H9 (cell line): ENCODE measurements at regions not wholly inside any gene's neighbourhood (a gene's known extent, or its start where the extent isn't known, plus 50 kb on each side); places are given as distances from the start of the nearest gene placed in this dataset.
"Not testable (repeated sequence)": the region's sequence is repeated elsewhere in the genome, so short reads cannot be mapped to it uniquely, and the experiment has no call there.

Experiments
- DNase-seq: peaks from one replicate; pipeline ENCODE4 v3.0.0-alpha.2; 2017
- H2AFZ ChIP-seq: one replicate; pipeline ENCODE4 v1.6.1; 2013; ENCODE audit warnings: mild to moderate bottlenecking, low read length, control low read depth, moderate library complexity
- H2AK5ac ChIP-seq: 2 replicates; pipeline ENCODE4 v1.6.1; 2013; ENCODE audit warnings: low read length, control low read depth, mixed read lengths; ENCODE audit not compliant: insufficient read length
- H2BK120ac ChIP-seq: one replicate; pipeline ENCODE4 v1.6.1; 2013; ENCODE audit warnings: low read depth, mild to moderate bottlenecking, low read length, control low read depth, inconsistent platforms; ENCODE audit not compliant: poor library complexity, severe bottlenecking
- H2BK12ac ChIP-seq: 2 replicates; pipeline ENCODE4 v1.6.1; 2013; ENCODE audit warnings: low read length, control low read depth, mixed read lengths, low read depth; ENCODE audit not compliant: insufficient read length
- H2BK15ac ChIP-seq: 2 replicates; pipeline ENCODE4 v1.6.1; 2013; ENCODE audit warnings: low read depth, low read length, control low read depth
- H2BK20ac ChIP-seq: one replicate; pipeline ENCODE4 v1.6.1; 2013; ENCODE audit warnings: low read depth, mild to moderate bottlenecking, low read length, control low read depth, inconsistent platforms; ENCODE audit not compliant: poor library complexity, severe bottlenecking
- H2BK5ac ChIP-seq: 2 replicates; pipeline ENCODE4 v1.6.1; 2013; ENCODE audit warnings: low read length, control low read depth, mixed read lengths; ENCODE audit not compliant: insufficient read length
- H3K14ac ChIP-seq: 2 replicates; pipeline ENCODE4 v1.6.1; 2013; ENCODE audit warnings: low read length, control low read depth; ENCODE audit not compliant: insufficient read depth
- H3K18ac ChIP-seq: 2 replicates; pipeline ENCODE4 v1.6.1; 2013; ENCODE audit warnings: low read depth, mild to moderate bottlenecking, mixed read lengths, low read length, control low read depth; ENCODE audit not compliant: insufficient read length
- H3K23ac ChIP-seq: 2 replicates; pipeline ENCODE4 v1.6.1; 2013; ENCODE audit warnings: low read length, control low read depth, mixed read lengths, low read depth; ENCODE audit not compliant: insufficient read length
- H3K23me2 ChIP-seq: 2 replicates; pipeline ENCODE4 v1.6.1; 2013; ENCODE audit warnings: low read depth, mild to moderate bottlenecking, mixed read lengths, low read length, control low read depth; ENCODE audit not compliant: insufficient read length, poor library complexity, severe bottlenecking
- H3K27ac ChIP-seq: 2 replicates; pipeline ENCODE4 v1.5.1; 2013; ENCODE audit warnings: low read length, control low read depth, mixed read lengths, low read depth; ENCODE audit not compliant: insufficient read length
- H3K27me3 ChIP-seq: 2 replicates; pipeline ENCODE4 v1.6.1; 2013; ENCODE audit warnings: low read length, control low read depth, inconsistent platforms; ENCODE audit not compliant: insufficient read depth
- H3K4ac ChIP-seq: 2 replicates; pipeline ENCODE4 v1.6.1; 2013; ENCODE audit warnings: low read depth, mild to moderate bottlenecking, control low read depth, inconsistent platforms, low read length, moderate library complexity
- H3K4me1 ChIP-seq: 2 replicates; pipeline ENCODE4 v1.6.1; 2013; ENCODE audit warnings: low read length, control low read depth, inconsistent platforms; ENCODE audit not compliant: insufficient read depth
- H3K4me2 ChIP-seq: 2 replicates; pipeline ENCODE4 v1.6.1; 2013; ENCODE audit warnings: low read length, control low read depth, mixed read lengths; ENCODE audit not compliant: insufficient read length, insufficient read depth
- H3K56ac ChIP-seq: 2 replicates; pipeline ENCODE4 v1.6.1; 2013; ENCODE audit warnings: low read depth, mild to moderate bottlenecking, mixed read lengths, low read length, control low read depth; ENCODE audit not compliant: insufficient read length
- H3K79me1 ChIP-seq: 2 replicates; pipeline ENCODE4 v1.6.1; 2013; ENCODE audit warnings: low read depth, mild to moderate bottlenecking, moderate library complexity, low read length, control low read depth, inconsistent platforms; ENCODE audit not compliant: insufficient read depth, poor library complexity, severe bottlenecking
- H3K79me2 ChIP-seq: 2 replicates; pipeline ENCODE4 v1.6.1; 2013; ENCODE audit warnings: low read length, control low read depth, inconsistent platforms; ENCODE audit not compliant: insufficient read depth
- H3K9ac ChIP-seq: 2 replicates; pipeline ENCODE4 v1.6.1; 2013; ENCODE audit warnings: low read length, control low read depth, mixed read lengths; ENCODE audit not compliant: insufficient read length; ENCODE audit errors: extremely low read depth
- H3K9me3 ChIP-seq: one replicate; pipeline ENCODE4 v1.6.1; 2013; ENCODE audit warnings: low read depth, low read length, inconsistent platforms; ENCODE audit not compliant: control insufficient read depth
- H3T11ph ChIP-seq: one replicate; pipeline ENCODE4 v1.6.1; 2013; ENCODE audit warnings: mild to moderate bottlenecking, low read length, control low read depth, inconsistent platforms
- H4K20me1 ChIP-seq: one replicate; pipeline ENCODE4 v1.6.1; 2013; ENCODE audit not compliant: control insufficient read depth, insufficient read length, insufficient read depth
- H4K5ac ChIP-seq: 2 replicates; pipeline ENCODE4 v1.6.1; 2013; ENCODE audit warnings: low read depth, mild to moderate bottlenecking, mixed read lengths, low read length, control low read depth; ENCODE audit not compliant: insufficient read length
- H4K8ac ChIP-seq: replicated peaks from 2 replicates; pipeline ENCODE4 v1.6.1; 2013; ENCODE audit warnings: low read length, control low read depth, mixed read lengths, low read depth; ENCODE audit not compliant: insufficient read length
- H4K91ac ChIP-seq: 2 replicates; pipeline ENCODE4 v1.6.1; 2013; ENCODE audit warnings: low read depth, mild to moderate bottlenecking, moderate library complexity, mixed read lengths, low read length, control low read depth; ENCODE audit not compliant: insufficient read length
- H3K27ac Mint-ChIP-seq, 3 experiments: 2 replicates in 2 of 3; 3 replicates in 1 of 3; pipeline ENCODE4 v1.8.0; 2020 to 2021; ENCODE audit warnings: mixed read lengths in 3 of 3, mild to moderate bottlenecking in 1 of 3, moderate library complexity in 1 of 3
- H3K27me3 Mint-ChIP-seq: 2 replicates; pipeline ENCODE4 v1.8.0; 2021; ENCODE audit warnings: low read depth, mild to moderate bottlenecking, moderate library complexity, mixed read lengths
- H3K36me3 Mint-ChIP-seq, 3 experiments: 2 replicates in 2 of 3; 3 replicates in 1 of 3; pipeline ENCODE4 v1.8.0; 2020 to 2021; ENCODE audit warnings: low read depth in 3 of 3, mixed read lengths in 3 of 3; ENCODE audit not compliant: insufficient read depth in 1 of 3
- H3K4me1 Mint-ChIP-seq, 2 experiments: 2 replicates each; pipeline ENCODE4 v1.8.0; 2020; ENCODE audit warnings: mixed read lengths in 2 of 2
- H3K4me3 Mint-ChIP-seq, 2 experiments: 2 replicates in 1 of 2; 3 replicates in 1 of 2; pipeline ENCODE4 v1.8.0; 2020 to 2021; ENCODE audit warnings: mild to moderate bottlenecking in 2 of 2, mixed read lengths in 2 of 2, moderate library complexity in 1 of 2
- H3K9me3 Mint-ChIP-seq, 2 experiments: 2 replicates in 1 of 2; 3 replicates in 1 of 2; pipeline ENCODE4 v1.8.0; 2020; ENCODE audit warnings: mild to moderate bottlenecking in 2 of 2, mixed read lengths in 2 of 2, moderate library complexity in 1 of 2
- CTCF ChIP-seq: fragments of 200-600 bp; sonication (generic); conservative IDR thresholded peaks from 3 replicates; pipeline ENCODE4 v1.8.0; 2021; ENCODE audit warnings: antibody characterized with exemption, mild to moderate bottlenecking
- WGBS: extraction: QIAGEN DNeasy Blood & Tissue Kit; methylation state at CpG from one replicate; pipeline ENCODE4 v1.1.7; 2013; ENCODE audit warnings: missing lambda C conversion rate, low lambda C conversion rate, mixed read lengths; ENCODE audit not compliant: insufficient read length; ENCODE audit errors: extremely low coverage; 5-methylcytosine and 5-hydroxymethylcytosine counted together

GRCh38 chr2:117379928-117380327, 434.6 kb upstream of the DDX18 start:
- Histone ChIP-seq H3K14ac (no peak overlapping the region), H3K9ac (no peak overlapping the region), H4K91ac (no peak overlapping the region), H2BK5ac (no peak overlapping the region), H2AFZ (no peak overlapping the region), H4K8ac (no peak overlapping the region), H3K27me3 (no peaks in the 10 kb centered on the region), H3K56ac (no peak overlapping the region), H2BK20ac (no peak overlapping the region), H3T11ph (no peak overlapping the region), H3K4me2 (no peak overlapping the region), H2AK5ac (no peak overlapping the region), H3K23ac (no peak overlapping the region), H3K27ac (no peak overlapping the region), H3K79me2 (no peaks in the 10 kb centered on the region), H3K79me1 (no peaks in the 10 kb centered on the region), H3K4ac (no peak overlapping the region), H2BK15ac (no peak overlapping the region), H3K4me1 (peaks cover 3% of the 10 kb centered on the region; the same call in 1 of the 2 replicates), H3K9me3 (no peaks in the 10 kb centered on the region), H3K23me2 (no peaks in the 10 kb centered on the region), H4K20me1 (no peaks in the 10 kb centered on the region), H2BK12ac (no peak overlapping the region), H3K18ac (no peak overlapping the region), H4K5ac (no peak overlapping the region), H2BK120ac (no peak overlapping the region)
- TF ChIP-seq CTCF = no peak
- Mint-ChIP-seq H3K27ac (no peak overlapping the region), H3K9me3 (no peaks in the 10 kb centered on the region), H3K36me3 (no peaks in the 10 kb centered on the region), H3K4me1 (peaks cover 4 to 6% of the 10 kb centered on the region in 2 experiments; a peak in 2 of 4 replicates), H3K4me3 (no peak overlapping the region), H3K27me3 (no peaks in the 10 kb centered on the region)
- no peak for DNase-seq
- no CpG with 5 or more reads among the region's 4 CpGs for WGBS

- not testable (repeated sequence) for H3K4me3 Mint-ChIP-seq, H3K4me1 ChIP-seq, H3K27me3 ChIP-seq, H2BK5ac ChIP-seq, H2BK15ac ChIP-seq, H3K79me2 ChIP-seq, H3K9me3 ChIP-seq, H3T11ph ChIP-seq, H3K4me2 ChIP-seq, H2AK5ac ChIP-seq, H2AFZ ChIP-seq, H3K27ac Mint-ChIP-seq, H3K27me3 Mint-ChIP-seq, H3K23me2 ChIP-seq, H4K8ac ChIP-seq, H3K9ac ChIP-seq, H2BK12ac ChIP-seq, H3K79me1 ChIP-seq, DNase-seq, H4K5ac ChIP-seq, H2BK20ac ChIP-seq, H3K9me3 Mint-ChIP-seq, H3K14ac ChIP-seq, H3K18ac ChIP-seq, H3K27ac ChIP-seq, H3K4ac ChIP-seq, H3K23ac ChIP-seq, H2BK120ac ChIP-seq, H3K4me1 Mint-ChIP-seq, H4K20me1 ChIP-seq, H3K56ac ChIP-seq, H4K91ac ChIP-seq
- WGBS = no CpG with 5 or more reads among the region's 12 CpGs
- peaks cover 0 to 18% (median 0%) of the 10 kb centered on the region in 3 experiments; a peak in 4 of 7 replicates for H3K36me3 Mint-ChIP-seq
These were observed 430.5 kb upstream of the DDX18 start for GRCh38 chr2:117383997-117384396.
